ENCODE measurements at regions not wholly inside any gene's neighbourhood (a gene's known extent, or its start where the extent isn't known, plus 50 kb on each side); places are given as distances from the start of the nearest gene placed in this dataset.

DNA sequence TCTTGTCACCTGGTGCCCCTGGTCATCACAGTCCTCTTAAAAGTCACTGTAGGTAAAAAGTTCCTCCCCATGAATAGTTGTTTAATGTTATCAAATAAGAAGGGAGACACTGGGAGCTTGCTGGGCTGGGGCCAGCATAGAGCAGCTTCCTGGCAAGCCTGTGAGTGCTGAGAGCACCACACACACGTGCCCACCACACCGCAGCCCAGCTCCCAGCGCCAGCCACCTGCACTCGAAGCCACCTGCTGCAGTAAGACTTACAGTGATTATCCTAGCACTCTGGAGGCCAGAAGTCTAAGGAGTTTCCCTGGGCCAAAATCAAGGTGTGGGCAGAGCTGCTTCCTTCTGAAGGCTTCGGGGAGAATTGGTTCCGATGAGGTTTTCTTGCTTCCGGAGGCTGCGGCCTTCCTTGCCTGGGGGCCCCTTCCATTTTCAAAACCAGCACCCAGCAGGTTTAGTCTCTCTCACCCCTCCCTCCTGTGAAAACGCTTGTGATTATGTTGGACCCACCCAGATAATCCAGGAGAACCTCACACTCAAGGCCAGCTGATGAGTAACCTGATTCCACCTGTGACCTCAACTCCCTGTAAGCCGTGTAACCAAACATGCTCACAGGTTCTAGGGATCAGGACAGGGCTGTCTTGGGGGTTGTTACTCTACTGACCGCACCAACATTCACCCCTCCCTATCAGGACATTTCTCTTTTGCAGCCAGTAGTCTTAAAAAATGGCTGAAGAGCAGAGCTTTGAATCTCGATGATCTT lies 687.2 kb downstream of the TBC1D22A start:
- no peak for DNase-seq

DNA sequence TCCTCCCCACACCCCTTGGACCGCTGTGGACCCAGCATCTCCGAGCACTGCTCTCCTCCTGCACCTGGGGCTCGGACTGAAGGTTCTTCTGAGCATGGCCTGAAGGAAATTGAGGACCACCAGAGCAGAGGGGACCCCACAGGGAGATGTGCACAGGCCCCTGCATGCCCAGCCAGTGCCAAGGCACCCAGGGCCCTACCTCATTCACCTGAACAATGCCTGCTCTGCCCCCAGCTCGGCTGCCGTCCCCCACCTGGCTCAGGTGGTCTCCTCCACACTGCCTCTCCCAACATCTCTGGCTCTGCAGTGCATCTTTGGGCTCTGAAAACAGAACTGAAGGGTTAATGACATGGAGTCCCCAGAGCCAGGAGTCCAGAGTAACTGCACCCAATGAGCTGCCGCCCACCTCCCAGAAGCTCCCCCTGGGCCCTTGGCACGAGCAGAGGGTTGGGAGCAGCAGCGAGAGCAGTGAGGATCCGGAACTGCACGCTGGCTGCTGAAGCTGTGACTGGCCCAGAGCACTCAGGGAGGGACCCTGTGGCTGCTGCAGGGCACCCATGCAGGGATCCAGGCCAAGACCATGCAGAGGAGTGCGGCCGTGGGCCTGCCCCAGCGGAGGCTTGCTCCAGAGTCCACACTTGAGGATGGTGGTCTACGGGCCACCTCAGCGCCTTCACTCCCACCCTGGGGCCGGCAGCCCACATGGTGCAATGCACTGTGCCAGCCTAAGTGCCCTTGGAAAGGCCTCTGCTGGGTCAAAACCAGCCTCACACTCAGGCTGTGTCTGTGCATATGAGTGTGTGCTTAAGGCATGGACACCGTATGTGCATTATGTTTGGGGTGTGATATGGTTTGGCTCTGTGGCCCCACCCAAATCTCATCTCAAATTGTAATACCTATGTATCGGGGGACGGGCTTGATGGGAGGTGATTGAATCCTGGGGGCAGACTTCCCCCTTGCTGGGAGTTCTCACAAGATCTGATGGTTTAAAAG lies 686.1 kb downstream of the TBC1D22A start:
- no peak for DNase-seq

GRCh38 chr22:47446821-47447810 lies 684.7 kb downstream of the TBC1D22A start:
- no peak for DNase-seq

DNA sequence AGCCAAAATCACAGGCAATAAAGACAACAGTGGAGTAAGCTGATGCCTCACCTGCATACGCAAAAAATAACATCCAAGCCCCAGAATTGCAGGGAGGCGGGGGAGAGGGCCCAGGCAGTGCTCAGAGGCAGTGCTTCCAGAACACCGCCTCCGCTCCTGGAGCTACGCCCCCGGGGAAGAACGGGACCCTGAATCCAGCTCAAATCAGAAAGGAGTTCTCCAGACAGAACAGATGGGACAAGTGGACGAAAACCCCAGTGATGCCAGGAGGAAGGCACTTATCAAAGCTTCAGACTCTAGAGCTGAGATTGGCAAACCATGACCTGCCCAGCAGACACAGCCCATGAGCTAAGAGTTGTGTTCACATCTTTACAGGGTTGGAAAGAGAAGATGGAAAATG lies 683.9 kb downstream of the TBC1D22A start:
- no peak for DNase-seq

GRCh38 chr22:47445716-47446290 lies 683.4 kb downstream of the TBC1D22A start:
- no peak for DNase-seq

- no peak for DNase-seq
Observed at GRCh38 chr22:47445212-47445611, 682.8 kb downstream of the TBC1D22A start.

GRCh38 chr22:47444746-47445065 lies 682.3 kb downstream of the TBC1D22A start:
- no peak for DNase-seq

GRCh38 chr22:47443836-47444745 lies 681.6 kb downstream of the TBC1D22A start:
- DNase-seq: no peak

DNA sequence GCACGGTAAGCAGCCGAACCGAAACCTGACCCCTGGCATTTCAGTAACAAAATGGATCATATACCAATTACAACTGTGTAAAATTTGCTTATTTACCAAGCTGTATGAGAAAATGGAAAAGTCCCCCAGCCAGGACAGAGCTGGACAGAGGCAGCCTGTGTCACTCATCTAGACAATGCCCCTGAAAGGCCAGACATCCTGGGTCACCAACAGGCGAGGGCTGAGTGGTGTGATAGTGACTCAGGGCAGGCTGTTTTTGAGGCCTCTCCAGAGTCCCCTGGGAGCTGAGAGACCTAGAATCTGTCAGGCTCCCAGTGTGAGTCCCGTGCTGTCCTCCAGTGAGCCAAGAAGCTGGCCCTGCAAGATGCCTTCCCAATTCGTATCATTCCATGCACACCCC lies 680.4 kb downstream of the TBC1D22A start:
- DNase-seq: no peak

- no peak for DNase-seq
Observed at GRCh38 chr22:47439643-47440265, 677.3 kb downstream of the TBC1D22A start.

- DNase-seq: no peak
Observed at GRCh38 chr22:47437636-47438035, 675.2 kb downstream of the TBC1D22A start.

GRCh38 chr22:47437110-47437509 lies 674.7 kb downstream of the TBC1D22A start:
- no peak for DNase-seq

DNA sequence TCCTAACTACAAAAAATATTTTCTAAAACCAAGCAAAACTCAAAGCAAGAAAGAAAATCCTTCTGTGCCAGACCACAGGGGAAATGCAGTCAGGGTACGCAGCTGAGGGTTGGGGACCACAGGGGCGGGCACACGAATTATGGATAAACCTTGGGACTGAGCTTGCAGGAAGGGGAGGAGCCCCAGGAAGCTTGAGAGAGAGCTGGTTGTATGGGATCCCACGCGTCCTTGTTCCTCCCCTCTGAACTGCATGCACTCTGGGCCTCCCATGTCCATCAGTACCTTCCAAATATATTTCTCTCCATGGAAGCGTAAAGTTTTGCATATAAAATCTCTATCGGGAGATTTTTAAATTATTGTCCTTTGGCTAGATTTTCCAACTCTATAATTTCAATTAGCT lies 673.4 kb downstream of the TBC1D22A start:
- DNase-seq: no peak

DNA sequence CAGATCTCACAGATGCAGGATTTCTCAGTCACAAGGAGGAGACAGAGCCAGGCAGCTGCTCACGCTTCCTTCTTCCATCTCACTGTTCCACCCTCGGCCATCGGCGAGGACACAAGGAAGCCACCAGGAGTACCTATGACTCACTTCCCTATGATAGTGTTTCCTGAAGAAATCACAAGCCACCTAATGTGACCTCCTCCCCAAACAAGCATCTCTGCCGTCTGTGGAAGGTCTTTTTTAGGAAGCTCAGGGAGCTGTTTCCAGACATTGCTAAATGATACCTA lies 672.7 kb downstream of the TBC1D22A start:
- no peak for DNase-seq

DNA sequence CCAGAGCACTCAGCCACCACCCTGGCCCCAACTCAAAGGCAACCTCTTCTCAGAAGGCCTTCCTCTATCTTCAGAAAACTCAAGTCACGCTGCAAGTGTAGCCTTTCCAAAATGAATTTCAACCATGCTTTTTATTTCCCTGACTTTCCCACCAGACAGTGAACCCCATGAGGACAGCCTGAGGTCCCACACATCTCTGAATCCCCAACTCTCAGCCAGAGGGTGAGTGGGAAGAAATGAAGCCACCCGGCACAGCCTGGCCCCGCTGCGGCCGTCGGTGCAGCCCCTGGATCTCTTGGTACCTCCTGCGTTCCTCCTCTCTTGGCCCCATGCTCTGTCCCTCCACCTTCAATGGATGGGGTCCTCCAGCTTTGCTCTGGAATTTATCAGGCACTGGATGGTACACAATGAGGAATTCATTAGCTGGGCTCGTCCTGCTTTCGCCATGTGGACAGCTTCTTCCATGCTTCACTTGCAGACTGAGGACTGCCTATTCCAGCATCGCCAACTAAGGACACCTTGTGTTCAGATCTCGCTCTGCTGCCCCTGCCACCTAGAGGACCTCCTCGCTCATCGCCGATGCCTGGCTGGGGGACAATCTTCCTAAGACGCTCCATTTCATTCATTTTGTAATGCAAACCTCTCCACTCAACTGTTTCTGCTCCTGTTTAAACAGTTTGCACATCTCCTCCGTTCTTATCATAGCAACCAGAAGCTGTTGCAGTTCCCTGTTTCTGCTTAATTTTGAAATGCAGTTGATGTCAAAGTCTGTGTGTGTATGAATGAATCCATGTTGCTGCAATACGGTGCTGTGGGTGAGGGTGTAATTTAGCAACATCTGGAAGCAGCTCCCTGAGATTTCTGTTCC lies 672.1 kb downstream of the TBC1D22A start:
- no peak for DNase-seq

- no peak for DNase-seq
Observed at GRCh38 chr22:47433627-47434026, 671.2 kb downstream of the TBC1D22A start.

DNA sequence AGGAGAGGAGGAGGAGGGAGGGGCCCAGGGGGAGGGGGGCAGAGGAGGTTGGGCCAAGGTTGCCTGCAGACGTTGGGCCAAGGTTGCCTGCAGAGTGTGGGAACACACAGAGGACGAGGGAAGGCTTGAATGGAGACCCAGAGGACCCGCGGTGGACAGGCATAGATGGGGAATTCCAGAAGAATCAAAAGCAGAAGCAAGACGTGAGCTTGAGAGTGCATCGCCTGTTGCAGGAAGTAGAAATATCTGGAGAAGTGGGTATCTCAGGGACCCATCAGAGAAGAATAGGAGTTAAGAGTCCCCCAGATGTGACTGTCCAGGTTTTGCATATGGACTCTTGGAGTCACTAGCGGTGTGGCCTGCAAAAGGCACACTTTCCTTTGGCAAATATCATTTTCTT lies 670.2 kb downstream of the TBC1D22A start:
- DNase-seq: no peak

DNA sequence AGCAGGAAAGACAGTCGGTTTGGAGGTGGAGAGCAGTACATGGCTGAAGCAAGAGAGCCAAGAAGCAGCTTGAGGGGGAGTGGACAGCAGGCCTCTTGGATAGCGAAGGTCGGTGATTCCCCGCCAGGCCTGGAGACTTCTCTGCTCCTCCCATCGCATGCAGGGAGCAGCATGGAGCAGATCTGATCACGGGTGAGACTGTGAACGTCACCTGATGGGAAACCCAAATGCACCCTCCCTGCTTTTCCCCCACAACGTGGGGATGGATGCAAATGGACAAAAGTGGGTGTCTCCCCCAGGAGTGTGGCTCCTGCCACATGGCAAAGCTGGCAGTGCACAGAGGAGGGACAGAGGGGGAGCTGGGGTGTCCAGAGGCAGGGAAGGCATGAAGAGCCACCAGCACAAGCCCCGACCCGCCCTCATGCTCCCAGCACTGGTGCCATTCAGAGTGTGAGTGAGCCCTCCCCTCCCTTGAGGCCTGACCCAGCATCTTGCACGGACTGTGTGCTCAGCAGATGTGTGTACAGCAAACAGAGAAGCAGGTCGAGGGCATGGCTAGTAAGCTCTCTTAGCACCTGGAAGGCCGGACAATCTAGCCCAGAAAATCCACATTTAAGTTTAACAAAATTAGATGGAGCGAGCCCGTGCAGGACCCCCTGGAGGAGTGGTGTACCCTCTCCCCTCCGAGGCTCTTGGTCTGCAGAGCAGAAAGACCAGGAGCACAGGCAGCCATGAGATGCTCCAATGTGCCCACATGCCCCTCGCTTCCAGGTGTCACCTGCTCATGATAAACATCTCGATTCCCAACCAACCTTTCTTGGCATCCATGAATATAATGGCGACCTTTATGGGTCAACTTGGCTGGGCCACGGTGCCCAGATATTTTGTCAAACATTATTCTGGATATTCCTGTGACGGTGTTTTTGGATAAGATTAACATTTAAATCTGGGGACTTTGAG lies 661.7 kb downstream of the TBC1D22A start:
- no peak for DNase-seq

DNA sequence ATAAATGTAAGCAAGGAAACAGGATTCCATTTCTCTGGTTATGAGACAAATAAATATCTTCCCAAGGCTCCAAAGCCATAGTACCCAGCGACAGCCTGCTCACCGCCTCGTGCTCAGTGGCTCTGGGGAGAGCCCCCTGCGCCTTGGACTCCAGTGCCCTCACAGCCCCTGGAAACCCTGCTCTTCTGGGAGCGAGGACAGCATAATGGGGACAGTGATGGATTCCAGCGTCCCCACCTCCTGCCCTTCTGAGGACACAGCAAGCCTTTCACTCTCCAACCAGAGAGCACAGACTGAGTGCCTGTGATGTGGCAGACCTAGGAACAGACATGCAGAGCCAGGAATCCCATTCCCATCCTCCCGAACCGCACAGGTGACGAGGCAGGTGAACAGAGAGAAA lies 660.8 kb downstream of the TBC1D22A start:
- no peak for DNase-seq

Measured in NCI-H345 (cell line).